ENCODE measurements at regions not wholly inside any gene's neighbourhood (a gene's known extent, or its start where the extent isn't known, plus 50 kb on each side); places are given as distances from the start of the nearest gene placed in this dataset.

GRCh38 chr3:73271-73670 lies 123.3 kb upstream of the CHL1 start:
- DNase-seq (ENCODE audit: low spot score) (no peak), ATAC-seq (peak; percentile 7)
- intact Hi-C loops (cut with DNase I), result no loop called here

GRCh38 chr3:74676-75243 lies 121.8 kb upstream of the CHL1 start:
- intact Hi-C loops (cut with DNase I), result no loop called here
- DNase-seq (ENCODE audit: low spot score) (no peak), ATAC-seq (no peak)

- peak; percentile 35 for ATAC-seq
- no peak for DNase-seq (ENCODE audit: low spot score)
- intact Hi-C loops (cut with DNase I), result no loop called here
These were observed 121.3 kb upstream of the CHL1 start for GRCh38 chr3:75260-75659.

GRCh38 chr3:79542-79941 lies 117.0 kb upstream of the CHL1 start:
- DNase-seq (ENCODE audit: low spot score), result no peak
- ATAC-seq, result no peak
- intact Hi-C loops (cut with DNase I), result no loop called here

- intact Hi-C loops (cut with DNase I), result no loop called here
- no peak for ATAC-seq
- no peak for DNase-seq (ENCODE audit: low spot score)
These were observed 114.1 kb upstream of the CHL1 start for GRCh38 chr3:82508-82907.

GRCh38 chr3:83096-83495 lies 113.5 kb upstream of the CHL1 start:
- intact Hi-C loops (cut with DNase I), result no loop called here
- no peak for DNase-seq (ENCODE audit: low spot score)

GRCh38 chr3:85180-85579 lies 111.4 kb upstream of the CHL1 start:
- intact Hi-C loops (cut with DNase I), result no loop called here
- ATAC-seq (no peak), DNase-seq (ENCODE audit: low spot score) (no peak)

More at GRCh38 chr3:83096-83495, 113.5 kb upstream of the CHL1 start:
- no peak for ATAC-seq

GRCh38 chr3:88267-88666 lies 108.3 kb upstream of the CHL1 start:
- DNase-seq (ENCODE audit: low spot score) (no peak), ATAC-seq (no peak)
- intact Hi-C loops (cut with DNase I), result no loop called here

GRCh38 chr3:93746-94145 lies 102.8 kb upstream of the CHL1 start:
- DNase-seq (ENCODE audit: low spot score) (no peak), ATAC-seq (no peak)
- intact Hi-C loops (cut with DNase I), result no loop called here

- no peak for ATAC-seq
- intact Hi-C loops (cut with DNase I), result no loop called here
- DNase-seq (ENCODE audit: low spot score), result no peak
These were observed 100.3 kb upstream of the CHL1 start for GRCh38 chr3:96259-96658.

- DNase-seq (ENCODE audit: low spot score) (no peak), ATAC-seq (no peak)
- intact Hi-C loops (cut with DNase I), result no loop called here
These were observed 98.9 kb upstream of the CHL1 start for GRCh38 chr3:97417-98258.

GRCh38 chr3:98259-98654 lies 98.3 kb upstream of the CHL1 start:
- no peak for ATAC-seq
- intact Hi-C loops (cut with DNase I), result no loop called here
- no peak for DNase-seq (ENCODE audit: low spot score)

- no peak for DNase-seq (ENCODE audit: low spot score)
- intact Hi-C loops (cut with DNase I), result no loop called here
- no peak for ATAC-seq
These were observed 97.1 kb upstream of the CHL1 start for GRCh38 chr3:99506-99905.

GRCh38 chr3:102484-102883 lies 94.1 kb upstream of the CHL1 start:
- intact Hi-C loops (cut with DNase I), result no loop called here
- ATAC-seq (no peak), DNase-seq (ENCODE audit: low spot score) (no peak)

GRCh38 chr3:103991-104390 lies 92.6 kb upstream of the CHL1 start:
- ATAC-seq, result no peak
- intact Hi-C loops (cut with DNase I), result no loop called here
- DNase-seq (ENCODE audit: low spot score), result no peak

- ATAC-seq, result no peak
- intact Hi-C loops (cut with DNase I), result no loop called here
- DNase-seq (ENCODE audit: low spot score), result no peak
These were observed 91.0 kb upstream of the CHL1 start for GRCh38 chr3:105585-105984.

- no peak for ATAC-seq
- intact Hi-C loops (cut with DNase I), result no loop called here
- no peak for DNase-seq (ENCODE audit: low spot score)
These were observed 89.9 kb upstream of the CHL1 start for GRCh38 chr3:106619-107018.

GRCh38 chr3:111143-112069 lies 85.2 kb upstream of the CHL1 start:
- DNase-seq (ENCODE audit: low spot score) (no peak), ATAC-seq (no peak)
- intact Hi-C loops (cut with DNase I), result no loop called here

GRCh38 chr3:112773-113172 lies 83.8 kb upstream of the CHL1 start:
- no peak for DNase-seq (ENCODE audit: low spot score)
- no peak for ATAC-seq
- intact Hi-C loops (cut with DNase I), result no loop called here

GRCh38 chr3:118666-119065 lies 77.9 kb upstream of the CHL1 start:
- DNase-seq (ENCODE audit: low spot score) (no peak), ATAC-seq (no peak)
- intact Hi-C loops (cut with DNase I), result no loop called here

All from sciatic nerve (tissue), 2 donors.